HL-60 (cell line): ENCODE measurements at regions not wholly inside any gene's neighbourhood (a gene's known extent, or its start where the extent isn't known, plus 50 kb on each side); places are given as distances from the start of the nearest gene placed in this dataset.

Experiments
- DNase-seq, 2 experiments: peaks; one replicate each; pipeline ENCODE4 v3.0.0-alpha.2; 2010 to 2020; ENCODE audit warnings: low read depth in 1 of 2, low spot score in 1 of 2
- H3K27ac ChIP-seq: fragments of 250-450 bp; sonication (Bioruptor Pico); replicated peaks from 2 replicates; pipeline ENCODE4 v1.5.1; 2020; ENCODE audit warnings: mild to moderate bottlenecking, moderate library complexity
- H3K27me3 ChIP-seq: fragments of 250-450 bp; sonication (Bioruptor Pico); 2 replicates; pipeline ENCODE4 v1.5.1; 2021; ENCODE audit warnings: mild to moderate bottlenecking, moderate library complexity; ENCODE audit not compliant: insufficient read depth, poor library complexity, severe bottlenecking
- H3K4me3 ChIP-seq: replicated peaks from 2 replicates; pipeline ENCODE4 v1.5.1; 2011; ENCODE audit warnings: mild to moderate bottlenecking, control low read depth, low read length; ENCODE audit not compliant: insufficient read depth
- CTCF ChIP-seq: IDR thresholded peaks from one replicate; pipeline ENCODE4 v1.5.1; 2011; ENCODE audit warnings: low read length, control low read depth, inconsistent platforms; ENCODE audit not compliant: insufficient read depth
- GABPA ChIP-seq: IDR thresholded peaks from 2 replicates; pipeline ENCODE4 v1.6.1; 2012; ENCODE audit warnings: low read depth
- POLR2AphosphoS5 ChIP-seq: IDR thresholded peaks from 2 replicates; pipeline ENCODE4 v1.6.1; 2012; ENCODE audit warnings: low read depth
- SPI1 ChIP-seq: IDR thresholded peaks from 2 replicates; pipeline ENCODE4 v1.6.1; 2012; ENCODE audit warnings: low read depth, mild to moderate bottlenecking, borderline replicate concordance
- TF ChIP-seq, protein P1 (sequence below): IDR thresholded peaks from 2 replicates; pipeline ENCODE4 v1.6.1; 2012; ENCODE audit warnings: low read depth; ENCODE audit not compliant: insufficient replicate concordance

- no peak overlapping the region for H3K27ac ChIP-seq
- DNase-seq = no peak
- no peak for TF ChIP-seq GABPA
- TF ChIP-seq, protein P1, sequence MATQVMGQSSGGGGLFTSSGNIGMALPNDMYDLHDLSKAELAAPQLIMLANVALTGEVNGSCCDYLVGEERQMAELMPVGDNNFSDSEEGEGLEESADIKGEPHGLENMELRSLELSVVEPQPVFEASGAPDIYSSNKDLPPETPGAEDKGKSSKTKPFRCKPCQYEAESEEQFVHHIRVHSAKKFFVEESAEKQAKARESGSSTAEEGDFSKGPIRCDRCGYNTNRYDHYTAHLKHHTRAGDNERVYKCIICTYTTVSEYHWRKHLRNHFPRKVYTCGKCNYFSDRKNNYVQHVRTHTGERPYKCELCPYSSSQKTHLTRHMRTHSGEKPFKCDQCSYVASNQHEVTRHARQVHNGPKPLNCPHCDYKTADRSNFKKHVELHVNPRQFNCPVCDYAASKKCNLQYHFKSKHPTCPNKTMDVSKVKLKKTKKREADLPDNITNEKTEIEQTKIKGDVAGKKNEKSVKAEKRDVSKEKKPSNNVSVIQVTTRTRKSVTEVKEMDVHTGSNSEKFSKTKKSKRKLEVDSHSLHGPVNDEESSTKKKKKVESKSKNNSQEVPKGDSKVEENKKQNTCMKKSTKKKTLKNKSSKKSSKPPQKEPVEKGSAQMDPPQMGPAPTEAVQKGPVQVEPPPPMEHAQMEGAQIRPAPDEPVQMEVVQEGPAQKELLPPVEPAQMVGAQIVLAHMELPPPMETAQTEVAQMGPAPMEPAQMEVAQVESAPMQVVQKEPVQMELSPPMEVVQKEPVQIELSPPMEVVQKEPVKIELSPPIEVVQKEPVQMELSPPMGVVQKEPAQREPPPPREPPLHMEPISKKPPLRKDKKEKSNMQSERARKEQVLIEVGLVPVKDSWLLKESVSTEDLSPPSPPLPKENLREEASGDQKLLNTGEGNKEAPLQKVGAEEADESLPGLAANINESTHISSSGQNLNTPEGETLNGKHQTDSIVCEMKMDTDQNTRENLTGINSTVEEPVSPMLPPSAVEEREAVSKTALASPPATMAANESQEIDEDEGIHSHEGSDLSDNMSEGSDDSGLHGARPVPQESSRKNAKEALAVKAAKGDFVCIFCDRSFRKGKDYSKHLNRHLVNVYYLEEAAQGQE = no peak
- no peak for TF ChIP-seq SPI1
- no peak for TF ChIP-seq POLR2AphosphoS5
- no peak for TF ChIP-seq CTCF
- no peak overlapping the region for H3K4me3 ChIP-seq
- H3K27me3 ChIP-seq = no peaks in the 10 kb centered on the region
Observed at GRCh38 chr6:101276066-101276465, 117.4 kb upstream of the GRIK2 start.

- no peak for DNase-seq
- no peak for TF ChIP-seq POLR2AphosphoS5
- no peak for TF ChIP-seq SPI1
- TF ChIP-seq CTCF = no peak
- no peak for TF ChIP-seq GABPA
- TF ChIP-seq, protein P1 = no peak
- Histone ChIP-seq H3K4me3 (no peak overlapping the region), H3K27me3 (no peaks in the 10 kb centered on the region), H3K27ac (no peak overlapping the region)
Observed at GRCh38 chr6:101279410-101279809, 114.1 kb upstream of the GRIK2 start.

DNA sequence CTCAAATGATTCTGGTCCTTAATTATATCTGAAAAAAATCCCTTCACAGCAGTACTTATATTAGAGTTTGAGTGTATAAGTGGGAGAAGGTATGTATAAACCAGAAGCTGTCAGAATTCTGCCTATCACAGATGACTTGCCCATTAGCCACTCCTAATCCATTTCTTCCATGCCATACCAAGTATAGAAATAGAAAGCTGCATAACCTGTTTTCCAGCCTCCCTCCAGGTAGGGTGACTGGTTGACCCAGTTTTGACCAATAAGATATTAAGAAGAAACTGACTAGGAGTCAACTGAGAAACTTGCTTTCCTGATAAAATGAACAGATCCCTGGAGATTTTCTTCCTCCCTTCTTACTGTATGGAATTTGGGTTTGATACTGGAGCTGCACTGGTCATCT lies 112.2 kb upstream of the GRIK2 start:
- TF ChIP-seq GABPA (no peak), CTCF (no peak), SPI1 (no peak), POLR2AphosphoS5 (no peak)
- TF ChIP-seq, protein P1 = no peak
- H3K27ac ChIP-seq = no peak overlapping the region

More for the DNA sequence above, 112.2 kb upstream of the GRIK2 start:
- no peak for DNase-seq
- Histone ChIP-seq H3K4me3 (no peak overlapping the region), H3K27me3 (no peaks in the 10 kb centered on the region)
